Endothelial cell of umbilical vein (primary cell): ENCODE measurements at regions not wholly inside any gene's neighbourhood (a gene's known extent, or its start where the extent isn't known, plus 50 kb on each side); places are given as distances from the start of the nearest gene placed in this dataset.
"Not testable (repeated sequence)": the region's sequence is repeated elsewhere in the genome, so short reads cannot be mapped to it uniquely, and the experiment has no call there.

Experiments used
- BruUV-seq: library from RNA; stranded (reverse); fragments of 400-500 nt; replicated peaks from 2 replicates; lab custom pipeline; 2021; lab: Mats Ljungman, UMichigan
- CTCF ChIA-PET: fragments of 300-600, 350-600 bp; sonication (Branson Sonifier 250); formaldehyde crosslinking; loops from one replicate; lab custom pipeline; 2021; ENCODE audit warnings: antibody characterized with exemption, inconsistent platforms; lab: Charles Lee
- POLR2A ChIA-PET: fragments of 300-600, 350-600 bp; sonication (Branson Sonifier 250); formaldehyde crosslinking; loops from one replicate; lab custom pipeline; 2021; ENCODE audit warnings: antibody characterized with exemption, inconsistent platforms; lab: Charles Lee
- DNase-seq: peaks from one replicate; pipeline ENCODE4 v3.0.0-alpha.2; 2011; ENCODE audit warnings: low read depth, low spot score
- FAIRE-seq: peaks from 2 replicates; lab custom pipeline; 2011; peaks lifted over from hg19 to GRCh38; lab: Jason Lieb, UNC
- H2AFZ ChIP-seq: 2 replicates; pipeline ENCODE4 v1.6.0; 2012; ENCODE audit warnings: low read depth, low read length, control low read depth, inconsistent platforms
- H3K27ac ChIP-seq: 2 replicates; pipeline ENCODE4 v1.5.1; 2011; ENCODE audit warnings: low read depth, mild to moderate bottlenecking, control low read depth, low read length, moderate library complexity; ENCODE audit not compliant: insufficient read depth
- H3K27me3 ChIP-seq, 2 experiments: 2 replicates each; pipeline versions ENCODE4 v1.6.0 to v1.6.1; 2011; ENCODE audit warnings: low read length in 2 of 2, mixed read lengths in 1 of 2; ENCODE audit not compliant: control insufficient read depth in 2 of 2, insufficient read depth in 2 of 2
- H3K36me3 ChIP-seq, 2 experiments: 2 replicates in 1 of 2; 3 replicates in 1 of 2; pipeline ENCODE4 v1.5.1; 2011; ENCODE audit warnings: low read length in 2 of 2, mild to moderate bottlenecking in 1 of 2, moderate library complexity in 1 of 2; ENCODE audit not compliant: control insufficient read depth in 2 of 2, insufficient read depth in 2 of 2; ENCODE audit errors: extremely low read depth in 1 of 2
- H3K4me1 ChIP-seq: 3 replicates; pipeline ENCODE4 v1.5.1; 2011; ENCODE audit warnings: mild to moderate bottlenecking, low read length; ENCODE audit not compliant: control insufficient read depth, insufficient read depth; ENCODE audit errors: extremely low read depth
- H3K4me2 ChIP-seq: 2 replicates; pipeline ENCODE4 v1.6.1; 2011; ENCODE audit warnings: low read length, control low read depth, mixed read lengths; ENCODE audit not compliant: insufficient read depth
- H3K4me3 ChIP-seq, 3 experiments: fragments of 200-600 bp in 1 of 3; sonication (generic), shearing (Covaris generic) in 1 of 3; replicated peaks in 1 of 3; 2 replicates each; pipeline ENCODE4 v1.5.1; 2011 to 2016; ENCODE audit warnings: control low read depth in 3 of 3, low read length in 3 of 3, mild to moderate bottlenecking in 2 of 3, inconsistent platforms in 1 of 3, low read depth in 1 of 3, moderate library complexity in 1 of 3; ENCODE audit not compliant: insufficient read depth in 1 of 3
- H3K79me2 ChIP-seq: 2 replicates; pipeline ENCODE4 v1.6.0; 2012; ENCODE audit warnings: low read length, inconsistent platforms; ENCODE audit not compliant: control insufficient read depth, insufficient read depth
- H3K9ac ChIP-seq: replicated peaks from 2 replicates; pipeline ENCODE3; 2011; ENCODE audit warnings: low read length, control low read depth; ENCODE audit not compliant: insufficient read depth; ENCODE audit errors: extremely low read depth
- H3K9me1 ChIP-seq: replicated peaks from 3 replicates; pipeline ENCODE4 v1.6.0; 2011; ENCODE audit warnings: mild to moderate bottlenecking, low read length; ENCODE audit not compliant: control insufficient read depth, insufficient read depth; ENCODE audit errors: extremely low read depth
- H3K9me3 ChIP-seq: replicated peaks from 2 replicates; pipeline ENCODE4 v1.5.1; 2012; ENCODE audit warnings: low read length, inconsistent platforms; ENCODE audit not compliant: control insufficient read depth, insufficient read depth
- H4K20me1 ChIP-seq: replicated peaks from 2 replicates; pipeline ENCODE3; 2011; ENCODE audit warnings: mild to moderate bottlenecking, low read length; ENCODE audit not compliant: control insufficient read depth, insufficient read depth; ENCODE audit errors: extremely low read depth
- EZH2 ChIP-seq: IDR thresholded peaks from 2 replicates; pipeline ENCODE4 v1.6.1; 2012; ENCODE audit warnings: borderline replicate concordance, low read depth, mild to moderate bottlenecking, moderate library complexity, low read length, inconsistent platforms; ENCODE audit not compliant: severe bottlenecking
- FOS ChIP-seq: IDR thresholded peaks from 2 replicates; pipeline ENCODE4 v1.6.1; 2011; ENCODE audit warnings: mild to moderate bottlenecking, low read length, moderate library complexity, borderline replicate concordance; ENCODE audit not compliant: insufficient read depth
- GATA2 ChIP-seq: IDR thresholded peaks from 2 replicates; pipeline ENCODE4 v1.7.0; 2011; ENCODE audit warnings: low read depth, mild to moderate bottlenecking, moderate library complexity, mixed read lengths, low read length; ENCODE audit not compliant: insufficient read length, insufficient read depth
- JUN ChIP-seq: IDR thresholded peaks from 2 replicates; pipeline ENCODE4 v1.6.1; 2011; ENCODE audit warnings: borderline replicate concordance, low read depth; ENCODE audit not compliant: insufficient read length, insufficient read depth
- MYC ChIP-seq: IDR thresholded peaks from one replicate; pipeline ENCODE4 v1.6.1; 2011; ENCODE audit warnings: mild to moderate bottlenecking, low read depth, low read length
- POLR2A ChIP-seq: IDR thresholded peaks from 2 replicates; pipeline ENCODE4 v1.6.1; 2012; ENCODE audit warnings: low read depth, mild to moderate bottlenecking, control low read depth, low read length
- POLR2AphosphoS5 ChIP-seq: IDR thresholded peaks from 2 replicates; pipeline ENCODE4 v1.6.1; 2012; ENCODE audit warnings: low read depth, mild to moderate bottlenecking, control low read depth, low read length, moderate library complexity; ENCODE audit not compliant: insufficient read depth
- dilution Hi-C: fragments of 300-500 bp; cut with MboI; formaldehyde crosslinking; loops from one replicate; pipeline ENCODE4 v1.15.0; 2019; ENCODE audit warnings: low sequenced_read_pairs; ENCODE audit not compliant: extremely low pct_ligation_motif_present
- intact Hi-C: fragments of 100-400 bp; cut with micrococcal nuclease; formaldehyde crosslinking; loops from one replicate; pipeline ENCODE4 v1.10.0; 2022
- TF ChIP-seq, protein P1 (sequence below), 2 donors: IDR thresholded peaks; 1 replicate in 1 of 2; 2 replicates in 1 of 2; pipeline ENCODE4 v1.5.1; 2011; ENCODE audit warnings: low read length in 2 of 2, mild to moderate bottlenecking in 2 of 2, moderate library complexity in 2 of 2, control low read depth in 1 of 2, inconsistent platforms in 1 of 2, low read depth in 1 of 2; ENCODE audit not compliant: insufficient read depth in 1 of 2; ENCODE audit errors: extremely low read depth in 1 of 2
- TF ChIP-seq, protein P2 (sequence below): IDR thresholded peaks from 2 replicates; pipeline ENCODE4 v1.6.1; 2011; ENCODE audit not compliant: insufficient read depth, insufficient read length

DNA sequence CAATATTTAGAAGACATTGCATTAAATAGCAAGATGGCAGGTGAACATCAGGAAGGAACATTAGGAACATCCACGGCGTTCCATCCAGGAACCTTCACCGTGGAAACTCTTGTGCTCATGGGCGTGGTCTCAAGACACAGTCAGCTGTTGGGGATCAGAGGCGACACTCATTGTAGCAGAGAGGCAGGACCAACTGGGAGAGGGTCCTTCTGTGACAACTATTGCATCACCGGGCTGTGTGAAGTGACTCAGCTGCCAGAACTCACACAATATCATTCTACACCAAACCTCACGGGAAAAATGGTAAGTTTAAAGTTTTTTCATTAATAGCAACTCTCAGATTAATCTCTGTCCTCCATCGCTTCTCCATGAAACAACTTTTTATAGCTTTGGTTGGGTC, 334.8 kb upstream of the SULF2 start:
- BruUV-seq = no TSS peak
- Histone ChIP-seq H3K9ac (no peak overlapping the region), H3K9me1 (no peaks in the 10 kb centered on the region), H4K20me1 (no peaks in the 10 kb centered on the region), H3K4me3 (no peak overlapping the region), H3K4me1 (no peaks in the 10 kb centered on the region), H3K79me2 (no peaks in the 10 kb centered on the region), H3K9me3 (no peaks in the 10 kb centered on the region), H3K27me3 (no peaks in the 10 kb centered on the region), H3K4me2 (no peak overlapping the region), H3K36me3 (no peaks in the 10 kb centered on the region), H3K27ac (no peak overlapping the region), H2AFZ (no peak overlapping the region)
- intact Hi-C loops (no loop called here), dilution Hi-C loops (no loop called here)
- DNase-seq (no peak), FAIRE-seq (no peak)
- CTCF ChIA-PET = no interaction called here
- POLR2A ChIA-PET = no interaction called here
- no peak for TF ChIP-seq GATA2
- TF ChIP-seq, protein P1, sequence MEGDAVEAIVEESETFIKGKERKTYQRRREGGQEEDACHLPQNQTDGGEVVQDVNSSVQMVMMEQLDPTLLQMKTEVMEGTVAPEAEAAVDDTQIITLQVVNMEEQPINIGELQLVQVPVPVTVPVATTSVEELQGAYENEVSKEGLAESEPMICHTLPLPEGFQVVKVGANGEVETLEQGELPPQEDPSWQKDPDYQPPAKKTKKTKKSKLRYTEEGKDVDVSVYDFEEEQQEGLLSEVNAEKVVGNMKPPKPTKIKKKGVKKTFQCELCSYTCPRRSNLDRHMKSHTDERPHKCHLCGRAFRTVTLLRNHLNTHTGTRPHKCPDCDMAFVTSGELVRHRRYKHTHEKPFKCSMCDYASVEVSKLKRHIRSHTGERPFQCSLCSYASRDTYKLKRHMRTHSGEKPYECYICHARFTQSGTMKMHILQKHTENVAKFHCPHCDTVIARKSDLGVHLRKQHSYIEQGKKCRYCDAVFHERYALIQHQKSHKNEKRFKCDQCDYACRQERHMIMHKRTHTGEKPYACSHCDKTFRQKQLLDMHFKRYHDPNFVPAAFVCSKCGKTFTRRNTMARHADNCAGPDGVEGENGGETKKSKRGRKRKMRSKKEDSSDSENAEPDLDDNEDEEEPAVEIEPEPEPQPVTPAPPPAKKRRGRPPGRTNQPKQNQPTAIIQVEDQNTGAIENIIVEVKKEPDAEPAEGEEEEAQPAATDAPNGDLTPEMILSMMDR (IDR thresholded peaks at IDR 0.05; ENCODE audit: extremely low read depth in 1 of 2, insufficient read depth in 1 of 2, low read depth in 1 of 2, low read length in 2 of 2) = no peak
- no peak for TF ChIP-seq JUN
- TF ChIP-seq, protein P2, sequence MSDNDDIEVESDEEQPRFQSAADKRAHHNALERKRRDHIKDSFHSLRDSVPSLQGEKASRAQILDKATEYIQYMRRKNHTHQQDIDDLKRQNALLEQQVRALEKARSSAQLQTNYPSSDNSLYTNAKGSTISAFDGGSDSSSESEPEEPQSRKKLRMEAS = no peak
- TF ChIP-seq POLR2AphosphoS5 = no peak
- no peak for TF ChIP-seq EZH2
- TF ChIP-seq MYC = no peak
- TF ChIP-seq POLR2A = no peak
- TF ChIP-seq FOS = no peak

DNA sequence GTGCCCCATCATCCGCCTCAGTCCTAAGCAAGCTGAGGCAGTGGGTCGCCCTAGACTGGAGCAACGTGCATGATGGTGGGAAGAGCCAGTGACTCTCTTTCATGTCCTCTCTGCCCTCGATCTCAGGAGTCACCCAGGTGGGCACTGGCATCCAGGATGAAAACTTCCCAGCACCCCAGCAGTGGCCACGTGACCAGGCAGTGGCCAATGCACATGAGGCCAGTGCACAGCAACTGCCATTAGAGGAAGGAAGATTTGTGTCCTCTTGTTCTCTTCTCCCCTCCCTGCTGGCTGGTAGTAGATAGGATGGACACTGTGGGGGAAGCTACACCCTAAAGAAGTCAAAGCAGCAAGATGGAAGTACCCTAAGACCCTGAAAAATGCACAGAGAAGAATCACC, 334.1 kb upstream of the SULF2 start:
- H3K4me2 ChIP-seq, H3K79me2 ChIP-seq, intact Hi-C loops, H3K9me3 ChIP-seq, H3K9ac ChIP-seq, H3K36me3 ChIP-seq, BruUV-seq, CTCF ChIA-PET, POLR2A ChIA-PET, H4K20me1 ChIP-seq, H3K4me1 ChIP-seq, DNase-seq, H3K27me3 ChIP-seq, FAIRE-seq, dilution Hi-C loops, H3K27ac ChIP-seq, H2AFZ ChIP-seq, H3K4me3 ChIP-seq, H3K9me1 ChIP-seq: not testable (repeated sequence)
